GM19043 (cell line): ENCODE measurements at regions not wholly inside any gene's neighbourhood (a gene's known extent, or its start where the extent isn't known, plus 50 kb on each side); places are given as distances from the start of the nearest gene placed in this dataset.
"Not testable (repeated sequence)": the region's sequence is repeated elsewhere in the genome, so short reads cannot be mapped to it uniquely, and the experiment has no call there.

ENCODE experiments used
- ATAC-seq: cut with Tn5 transposase; IDR thresholded peaks from one replicate; pipeline ENCODE4 v1.9.1; 2021; ENCODE audit warnings: low read depth; ENCODE audit not compliant: unreplicated experiment

DNA sequence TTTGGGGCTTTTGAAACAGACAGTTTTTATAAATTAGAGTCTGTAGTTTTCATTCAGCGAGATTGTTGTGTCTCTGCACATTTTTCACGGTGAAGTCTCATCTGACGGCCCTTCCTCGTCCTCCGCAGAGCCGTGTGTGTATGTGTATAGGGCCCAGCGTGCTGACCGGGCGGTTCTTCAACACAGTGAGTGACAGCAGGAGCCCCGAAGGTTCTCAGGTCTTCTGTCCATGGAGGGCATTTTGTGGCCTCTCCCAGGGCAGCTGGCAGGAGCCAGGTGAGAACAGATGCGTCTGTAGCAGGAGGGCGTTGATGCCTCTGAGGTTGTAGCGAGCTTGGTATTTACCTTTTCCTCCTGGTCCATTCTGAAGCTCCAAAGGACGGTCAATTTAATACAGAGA is 116.0 kb upstream of the LPCAT1 start:
- no peak for ATAC-seq

DNA sequence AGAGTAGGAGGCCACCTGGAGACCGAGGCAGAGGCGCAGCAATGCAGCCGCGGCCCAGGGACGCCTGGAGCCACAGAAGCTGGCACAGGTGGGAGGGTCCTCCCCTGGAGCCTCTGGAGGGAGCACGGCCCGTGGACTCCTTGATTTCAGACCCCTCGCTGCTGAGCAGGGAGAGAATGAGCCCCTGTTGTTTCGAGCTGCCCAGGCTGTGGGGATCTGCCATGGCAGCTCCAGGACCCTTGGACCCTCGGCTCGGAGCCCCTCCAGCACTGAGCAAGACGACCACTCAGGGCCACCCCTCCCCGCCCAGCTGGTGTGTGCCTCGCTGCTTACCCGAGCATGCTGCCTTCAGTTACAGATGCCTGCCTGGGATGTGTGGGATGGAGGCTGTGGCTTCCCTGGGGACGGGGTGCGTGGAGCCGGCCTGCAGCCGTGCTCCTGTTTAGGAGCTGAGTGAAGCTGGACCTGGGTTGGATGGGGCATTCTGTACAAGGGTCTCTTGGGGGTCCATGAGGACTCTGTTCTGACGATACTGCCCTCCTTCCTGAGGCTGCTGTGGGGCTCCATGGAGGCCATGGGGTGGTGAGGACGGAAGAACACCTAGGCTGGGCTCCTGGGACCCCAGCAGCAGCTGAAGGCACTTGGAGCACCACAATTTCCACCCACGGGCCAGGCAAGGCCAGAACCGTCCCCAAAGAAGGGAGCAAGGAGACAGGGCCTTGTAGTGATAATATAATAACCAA is 115.1 kb upstream of the LPCAT1 start:
- no peak for ATAC-seq

DNA sequence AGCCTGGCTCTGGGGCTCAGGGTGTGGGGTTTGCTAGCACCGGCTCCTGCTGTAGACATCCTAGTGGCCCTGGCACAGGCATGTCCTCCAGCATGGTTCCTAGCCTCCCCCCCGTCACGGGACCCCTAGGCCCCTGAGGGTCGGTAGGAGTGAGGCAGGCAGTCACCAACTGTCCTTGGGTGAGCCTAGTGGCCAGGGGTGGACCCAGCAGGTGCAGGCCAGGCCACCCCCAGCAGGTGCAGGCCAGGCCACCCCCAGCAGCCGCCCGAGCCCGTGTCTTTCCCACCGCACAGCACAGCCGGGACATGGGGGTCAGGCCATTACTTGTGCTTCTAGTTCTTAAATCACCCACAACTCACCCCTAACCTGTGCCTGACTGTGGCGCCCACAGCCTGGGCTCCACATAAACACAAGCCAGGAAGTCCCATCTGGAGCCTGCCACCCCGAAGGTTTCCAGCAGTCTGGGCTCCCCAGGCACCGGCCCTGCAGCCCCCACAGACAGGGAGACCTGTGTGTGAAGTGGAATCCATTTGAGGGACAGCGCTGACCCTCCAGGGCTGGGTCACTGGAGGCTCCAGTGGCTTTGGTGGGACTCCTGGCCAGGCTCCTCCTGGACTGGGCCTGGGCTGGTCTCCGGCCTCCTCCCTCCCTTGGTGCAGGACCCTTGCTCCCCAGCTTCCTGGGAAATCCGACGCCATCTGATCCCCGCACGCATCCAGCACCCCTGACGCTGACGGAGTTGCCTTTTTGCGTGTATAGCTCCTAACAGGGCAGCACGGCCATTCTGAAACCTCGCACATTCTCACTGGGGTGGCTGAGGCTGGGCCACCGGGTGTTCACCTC is 114.1 kb upstream of the LPCAT1 start:
- no peak for ATAC-seq

DNA sequence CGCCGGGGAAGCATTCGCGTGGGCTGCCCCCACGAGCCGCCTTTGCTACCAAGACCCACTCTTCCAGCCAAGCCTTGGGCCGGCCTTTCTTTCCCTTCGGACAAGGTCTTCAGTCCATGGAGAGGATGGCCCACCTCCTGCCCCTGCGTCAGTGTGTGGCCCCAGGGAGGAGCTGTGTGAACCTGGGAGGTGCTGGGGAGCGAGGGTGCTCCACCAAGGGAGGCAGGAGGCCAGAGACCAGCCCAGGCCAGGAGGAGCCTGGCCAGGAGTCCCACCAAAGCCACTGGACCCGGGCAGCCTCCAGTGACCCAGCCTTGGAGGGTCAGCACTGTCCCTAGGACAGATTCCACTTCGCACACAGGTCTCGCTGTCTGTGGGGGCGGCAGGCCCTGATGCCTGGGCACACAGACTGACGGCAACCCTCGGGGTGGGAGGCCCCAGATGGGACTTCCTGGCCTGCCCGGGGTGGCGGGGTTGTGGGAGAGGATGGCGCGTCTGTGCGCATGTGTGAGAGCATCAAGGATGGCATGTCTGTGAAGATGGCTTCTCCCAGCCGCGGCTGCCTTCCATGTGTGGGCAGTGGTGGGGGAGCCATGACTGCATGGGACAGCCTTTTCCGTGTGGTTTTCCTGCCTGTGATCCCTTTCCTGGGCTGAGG is 113.3 kb upstream of the LPCAT1 start:
- no peak for ATAC-seq

DNA sequence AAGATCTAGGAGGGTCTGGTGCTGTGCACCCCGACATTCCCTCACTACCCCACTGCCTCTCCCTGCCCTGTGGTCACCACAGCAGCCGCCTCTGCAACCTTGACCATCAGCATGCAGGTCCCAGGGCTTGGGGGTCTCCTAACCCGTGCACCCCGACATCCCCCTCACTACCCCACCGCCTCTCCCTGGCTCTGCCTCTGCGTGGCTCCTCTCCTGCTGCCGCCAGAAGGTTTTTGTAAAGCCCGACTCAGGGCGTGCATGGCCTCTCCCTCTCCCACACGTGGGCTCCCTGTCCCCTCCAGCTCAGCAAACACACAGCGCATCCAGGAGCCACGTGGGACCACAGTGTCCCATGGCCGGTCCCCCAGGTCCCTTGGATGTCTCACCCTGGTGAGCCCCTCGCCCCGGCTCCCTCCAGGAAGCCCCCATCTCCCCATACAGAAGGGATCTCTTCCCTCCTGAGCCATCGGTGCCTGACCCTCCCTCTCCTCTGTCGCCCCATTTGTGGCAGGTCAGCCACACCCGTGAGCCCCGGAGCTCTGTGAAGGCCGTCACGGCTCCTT is 112.5 kb upstream of the LPCAT1 start:
- not testable (repeated sequence) for ATAC-seq

DNA sequence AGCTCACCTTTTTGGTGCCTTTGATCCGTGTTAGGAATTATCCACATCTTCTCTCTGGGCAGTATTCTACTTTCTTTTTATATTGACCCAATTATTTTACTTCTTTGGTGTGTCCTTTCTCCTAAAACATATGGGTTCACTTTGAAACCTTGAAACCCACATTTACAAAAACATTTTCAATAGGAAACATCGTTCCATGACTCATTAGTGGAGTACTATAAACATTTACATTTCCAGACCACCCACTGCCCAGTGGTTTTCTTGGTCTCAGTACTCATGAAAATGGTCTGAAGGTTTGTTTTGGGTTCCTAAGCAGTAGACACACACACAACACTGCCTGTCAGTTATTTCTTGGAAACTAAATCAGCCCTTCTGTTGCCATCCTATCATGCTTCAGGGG is 111.7 kb upstream of the LPCAT1 start:
- not testable (repeated sequence) for ATAC-seq

DNA sequence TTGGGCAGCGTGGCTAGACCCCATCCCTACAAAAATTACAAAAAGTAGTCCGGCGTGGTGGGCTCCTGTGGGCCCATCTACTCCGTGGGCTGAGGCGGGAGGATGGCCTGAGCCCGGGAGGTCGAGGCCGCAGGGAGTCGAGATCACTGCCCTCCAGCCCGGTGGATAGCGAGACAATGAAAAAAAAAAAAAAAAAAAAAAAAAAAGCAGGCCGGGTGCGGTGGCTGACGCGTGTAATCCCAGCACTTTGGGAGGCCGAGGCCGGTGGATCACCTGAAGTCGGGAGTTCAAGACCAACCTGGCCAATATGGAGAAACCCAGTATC is 110.5 kb upstream of the LPCAT1 start:
- ATAC-seq, result no peak

DNA sequence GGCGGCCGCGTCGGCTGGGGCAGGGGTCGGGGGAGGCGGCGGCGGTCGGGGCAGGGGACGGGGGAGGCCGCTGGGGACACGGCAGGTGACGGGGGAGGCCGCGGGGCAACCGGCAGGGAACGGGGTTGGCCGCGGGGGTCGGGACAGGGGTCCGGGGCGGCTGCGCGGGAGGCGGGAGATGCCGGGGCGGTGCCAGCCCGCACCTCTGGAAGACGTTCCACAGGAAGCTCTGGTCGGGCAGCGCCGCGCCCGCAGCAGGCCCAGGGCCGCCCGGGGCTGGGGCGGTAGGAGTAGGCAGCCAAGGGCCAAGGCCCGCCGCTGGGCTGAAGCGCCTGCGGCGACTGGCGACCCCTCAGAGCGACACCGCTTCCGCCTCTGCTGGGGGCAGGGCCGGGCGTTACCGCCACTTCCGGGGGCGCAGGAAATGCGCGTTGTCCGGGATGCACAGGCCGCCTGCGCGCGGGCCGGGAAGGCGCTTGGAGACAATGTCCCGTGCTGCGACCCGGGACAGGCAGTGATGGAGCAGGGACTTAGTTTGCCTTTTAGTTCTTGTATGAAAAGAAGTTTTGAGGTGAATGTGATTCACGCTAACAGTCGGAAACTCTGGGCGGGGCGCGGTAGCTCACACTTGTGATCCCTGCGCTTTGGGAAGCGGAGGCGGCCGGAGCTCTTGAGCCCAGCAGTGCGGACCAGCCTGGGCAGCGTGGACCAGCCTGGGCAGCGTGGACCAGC is 110.0 kb upstream of the LPCAT1 start:
- peak; percentile 97 for ATAC-seq

DNA sequence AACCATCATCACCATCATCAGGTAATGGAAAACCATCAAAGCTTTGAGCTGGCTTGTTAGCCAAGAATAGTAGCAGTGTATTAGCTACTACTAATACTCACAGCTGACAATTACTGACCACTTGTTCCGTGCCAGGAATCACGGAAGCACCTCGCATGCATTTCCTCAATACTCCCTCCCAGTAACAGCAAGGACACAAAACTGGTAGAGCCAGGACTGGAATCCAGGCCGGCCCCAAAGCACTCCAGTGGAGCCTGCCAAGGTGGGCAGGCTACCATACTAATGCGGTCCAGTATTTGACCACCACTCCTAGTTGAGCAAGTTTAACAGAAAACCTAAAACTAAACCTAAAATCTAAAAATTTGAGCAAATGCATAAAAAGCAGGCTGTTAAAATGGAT is 107.2 kb upstream of the LPCAT1 start:
- not testable (repeated sequence) for ATAC-seq

DNA sequence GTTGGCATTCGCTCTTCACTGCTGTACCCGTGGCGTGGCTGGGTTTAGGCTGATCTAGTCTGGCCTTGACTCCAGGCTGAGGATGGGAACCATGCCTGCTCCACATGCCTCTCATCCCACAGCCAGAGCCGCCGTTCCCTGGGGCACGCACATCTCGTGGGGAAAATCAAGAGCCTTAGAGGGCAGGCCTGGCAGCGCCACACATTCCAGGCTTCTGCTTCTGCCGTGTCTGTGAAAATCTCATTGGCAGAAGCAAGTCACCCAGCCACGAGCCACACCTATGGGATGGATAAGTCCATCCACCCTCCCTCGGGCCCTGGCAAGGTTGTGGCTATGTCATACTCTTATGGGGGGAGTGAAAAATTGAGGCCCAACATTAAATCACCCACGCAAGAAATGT is 102.6 kb upstream of the LPCAT1 start:
- not testable (repeated sequence) for ATAC-seq

DNA sequence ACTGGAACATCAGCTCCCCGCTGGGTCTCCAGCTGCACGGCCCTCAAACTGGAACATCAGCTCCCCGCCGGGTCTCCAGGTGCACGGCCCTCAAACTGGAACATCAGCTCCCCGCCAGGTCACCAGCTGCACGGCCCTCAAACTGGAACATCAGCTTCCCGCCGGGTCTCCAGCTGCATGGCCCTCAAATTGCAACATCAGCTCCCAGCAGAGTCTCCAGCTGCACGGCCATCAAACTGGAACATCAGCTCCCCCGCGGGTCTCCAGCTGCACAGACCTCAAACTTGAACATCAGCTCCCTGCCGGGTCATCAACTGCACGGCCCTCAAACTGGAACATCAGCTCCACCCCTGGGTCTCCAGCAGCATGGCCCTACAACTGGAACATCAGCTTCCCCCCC is 95.8 kb upstream of the LPCAT1 start:
- ATAC-seq, result not testable (repeated sequence)

DNA sequence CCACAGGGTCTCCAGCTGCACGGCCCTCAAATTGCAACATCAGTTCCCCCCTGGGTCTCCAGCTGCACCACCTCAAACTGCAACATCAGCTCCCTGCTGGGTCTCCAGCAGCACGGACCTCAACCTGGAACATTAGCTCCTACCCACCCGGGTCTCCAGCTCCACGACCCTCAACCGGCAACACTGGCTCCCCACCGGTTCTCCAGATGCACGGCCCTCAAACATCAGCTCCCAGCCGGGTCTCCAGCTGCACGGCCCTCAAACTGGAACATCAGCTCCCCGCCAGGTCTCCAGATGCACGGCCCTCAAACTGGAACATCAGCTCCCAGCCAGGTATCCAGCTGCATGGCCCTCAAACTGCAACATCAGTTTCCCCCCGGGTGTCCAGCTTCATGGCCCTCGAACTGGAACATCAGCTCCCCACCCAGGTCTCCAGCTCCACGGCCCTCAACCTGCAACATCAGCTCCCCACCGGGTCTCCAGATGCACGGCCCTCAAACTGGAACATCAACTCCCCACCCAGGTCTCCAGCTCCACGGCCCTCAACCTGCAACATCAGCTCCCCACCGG is 94.6 kb upstream of the LPCAT1 start:
- ATAC-seq, result not testable (repeated sequence)

DNA sequence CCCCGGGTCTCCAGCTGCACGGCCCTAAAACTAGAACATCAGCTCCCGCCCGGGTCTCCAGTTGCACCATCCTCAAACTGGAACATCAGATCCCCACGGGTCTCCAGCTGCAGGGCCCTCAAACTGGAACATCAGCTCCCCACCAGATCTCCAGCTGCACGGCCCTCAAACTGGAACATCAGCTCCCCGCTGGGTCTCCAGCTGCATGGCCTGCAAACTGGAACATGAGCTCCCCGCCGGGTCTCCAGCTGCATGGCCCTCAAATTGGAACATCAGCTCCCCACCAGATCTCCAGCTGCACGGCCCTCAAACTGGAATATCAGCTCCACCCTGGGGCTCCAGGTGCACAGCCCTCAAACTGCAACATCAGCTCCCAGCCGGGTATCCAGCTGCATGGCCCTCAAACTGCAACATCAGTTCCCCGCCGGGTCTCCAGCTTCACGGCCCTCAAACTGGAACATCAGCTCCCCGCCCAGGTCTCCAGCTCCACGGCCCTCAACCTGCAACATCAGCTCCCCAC is 93.5 kb upstream of the LPCAT1 start:
- not testable (repeated sequence) for ATAC-seq

DNA sequence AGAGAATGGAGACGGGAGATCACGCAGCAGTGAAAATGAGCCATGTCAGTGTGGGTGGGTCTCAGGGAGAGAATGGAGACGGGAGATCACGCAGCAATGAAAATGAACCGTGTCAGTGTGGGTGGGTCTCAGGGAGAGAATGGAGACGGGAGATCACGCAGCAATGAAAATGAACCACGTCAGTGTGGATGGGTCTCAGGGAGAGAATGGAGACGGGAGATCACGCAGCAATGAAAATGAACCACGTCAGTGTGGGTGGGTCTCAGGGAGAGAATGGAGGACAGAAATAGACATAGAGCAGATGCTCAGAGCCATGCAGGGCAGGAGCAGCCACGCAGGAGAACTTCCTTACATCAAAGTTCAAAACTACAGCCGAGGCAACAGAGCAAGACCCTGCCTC is 89.8 kb upstream of the LPCAT1 start:
- not testable (repeated sequence) for ATAC-seq

DNA sequence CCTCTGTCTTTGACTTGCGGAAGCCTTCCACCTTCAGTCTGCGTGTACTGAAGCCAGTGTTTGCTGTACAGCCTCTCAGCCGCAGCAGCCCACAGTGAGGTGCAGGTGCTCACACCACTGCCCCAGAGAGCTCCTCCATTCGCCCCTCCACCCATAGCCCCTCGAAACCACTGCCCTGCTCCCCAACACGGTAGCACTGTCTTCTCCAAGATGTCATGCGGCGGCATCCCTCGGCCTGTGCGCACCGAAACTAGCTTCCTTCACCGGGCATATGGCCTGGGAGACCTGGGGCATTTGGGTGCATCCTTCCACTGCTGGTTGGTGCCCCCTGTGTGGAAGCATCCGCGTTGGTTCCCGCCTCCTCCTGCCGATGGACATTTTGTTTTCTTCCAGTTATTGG is 86.8 kb upstream of the LPCAT1 start:
- not testable (repeated sequence) for ATAC-seq

DNA sequence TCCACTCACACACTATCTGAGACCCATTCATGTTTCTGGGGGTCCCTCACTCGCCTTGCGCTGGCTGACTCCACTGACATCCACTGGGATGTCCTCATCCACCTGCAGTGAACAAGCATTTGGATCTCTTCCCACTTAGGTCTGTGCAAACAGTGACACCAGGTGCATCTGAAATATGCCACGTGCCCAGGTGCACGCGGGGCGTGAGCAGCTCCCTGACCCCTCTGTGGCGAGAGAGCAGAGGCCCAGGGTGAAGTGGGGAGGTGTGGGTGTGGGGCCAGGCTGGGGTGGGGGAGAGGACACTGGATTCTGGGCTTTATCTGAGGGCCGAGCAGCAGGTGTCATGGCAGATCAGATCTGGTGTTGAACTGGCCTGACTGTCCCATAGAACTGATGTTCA is 85.4 kb upstream of the LPCAT1 start:
- ATAC-seq, result not testable (repeated sequence)

DNA sequence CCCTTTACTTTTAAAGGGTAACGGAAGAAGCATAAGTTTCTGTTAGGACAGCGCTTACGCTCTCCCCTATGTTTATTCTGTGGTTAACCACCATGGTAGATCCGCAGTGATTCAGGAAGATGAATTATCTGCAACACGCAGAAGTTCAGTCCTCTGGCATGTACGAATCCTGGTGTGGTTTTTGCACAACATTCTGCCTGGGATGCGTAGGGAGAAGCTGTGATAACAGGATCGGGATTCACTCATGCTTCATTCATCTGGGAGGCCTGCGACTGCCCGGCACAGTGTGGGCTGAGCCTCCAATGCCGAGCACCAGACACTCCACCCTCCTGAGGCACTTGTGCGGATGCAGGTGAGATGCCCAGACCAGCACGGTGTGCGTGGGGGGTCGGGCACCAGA is 84.6 kb upstream of the LPCAT1 start:
- not testable (repeated sequence) for ATAC-seq

DNA sequence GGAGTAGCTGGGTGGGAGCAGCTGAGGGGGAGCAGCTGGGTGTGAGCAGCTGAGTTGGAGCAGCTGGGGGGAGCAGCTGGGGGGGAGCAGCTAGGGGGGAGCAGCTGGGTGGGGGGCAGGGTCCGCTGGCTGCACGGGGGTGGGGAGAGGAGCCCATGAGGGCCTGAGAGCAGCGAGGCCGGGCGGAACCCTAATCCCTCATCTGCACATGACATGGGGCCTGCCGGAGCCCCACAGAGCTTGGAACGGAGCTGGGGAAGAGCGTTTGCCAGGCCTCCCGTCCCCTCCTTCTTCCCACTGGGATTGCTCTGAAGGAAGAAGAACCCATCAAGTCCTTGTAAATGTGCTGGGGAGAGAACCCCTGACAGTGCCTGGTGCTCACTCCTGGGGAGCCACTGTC is 83.2 kb upstream of the LPCAT1 start:
- ATAC-seq, result not testable (repeated sequence)

DNA sequence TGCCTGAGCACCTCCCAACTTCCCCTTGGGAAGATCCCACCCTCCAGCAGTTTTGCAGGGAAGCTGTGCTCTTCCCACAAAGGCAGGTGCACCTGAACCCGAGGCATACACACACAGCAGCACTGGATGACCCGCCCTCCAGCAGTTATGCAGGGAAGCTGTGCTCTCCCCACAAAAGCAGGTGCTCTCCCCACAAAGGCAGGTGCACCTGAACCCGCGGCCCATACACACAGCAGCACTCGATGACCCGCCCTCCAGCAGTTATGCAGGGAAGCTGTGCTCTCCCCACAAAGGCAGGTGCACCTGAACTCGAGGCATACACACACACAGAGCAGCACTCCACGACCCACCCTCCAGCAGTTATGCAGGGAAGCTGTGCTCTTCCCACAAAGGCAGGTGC is 80.2 kb upstream of the LPCAT1 start:
- ATAC-seq, result not testable (repeated sequence)

DNA sequence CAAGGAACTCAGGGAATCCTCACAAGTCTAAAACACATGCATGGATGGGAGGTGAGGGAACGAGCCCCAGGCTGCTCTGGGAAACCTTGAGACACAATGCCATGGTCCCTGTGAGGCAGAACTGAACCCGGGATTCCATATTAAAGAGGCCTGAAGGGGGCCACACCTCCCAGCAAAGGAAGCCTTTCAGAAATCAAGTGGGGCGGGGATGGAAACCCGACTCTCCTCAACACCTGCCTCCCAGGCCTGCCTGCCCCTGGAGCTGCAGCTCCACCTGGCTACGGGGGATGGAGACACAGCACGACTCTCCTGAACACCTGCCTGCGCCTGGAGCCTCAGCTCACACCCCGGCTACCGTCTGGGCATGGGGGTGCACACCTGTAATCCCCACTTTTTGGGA is 77.8 kb upstream of the LPCAT1 start:
- not testable (repeated sequence) for ATAC-seq
